ENCODE measurements at regions not wholly inside any gene's neighbourhood (a gene's known extent, or its start where the extent isn't known, plus 50 kb on each side); places are given as distances from the start of the nearest gene placed in this dataset.
"Not testable (repeated sequence)": the region's sequence is repeated elsewhere in the genome, so short reads cannot be mapped to it uniquely, and the experiment has no call there.

DNA sequence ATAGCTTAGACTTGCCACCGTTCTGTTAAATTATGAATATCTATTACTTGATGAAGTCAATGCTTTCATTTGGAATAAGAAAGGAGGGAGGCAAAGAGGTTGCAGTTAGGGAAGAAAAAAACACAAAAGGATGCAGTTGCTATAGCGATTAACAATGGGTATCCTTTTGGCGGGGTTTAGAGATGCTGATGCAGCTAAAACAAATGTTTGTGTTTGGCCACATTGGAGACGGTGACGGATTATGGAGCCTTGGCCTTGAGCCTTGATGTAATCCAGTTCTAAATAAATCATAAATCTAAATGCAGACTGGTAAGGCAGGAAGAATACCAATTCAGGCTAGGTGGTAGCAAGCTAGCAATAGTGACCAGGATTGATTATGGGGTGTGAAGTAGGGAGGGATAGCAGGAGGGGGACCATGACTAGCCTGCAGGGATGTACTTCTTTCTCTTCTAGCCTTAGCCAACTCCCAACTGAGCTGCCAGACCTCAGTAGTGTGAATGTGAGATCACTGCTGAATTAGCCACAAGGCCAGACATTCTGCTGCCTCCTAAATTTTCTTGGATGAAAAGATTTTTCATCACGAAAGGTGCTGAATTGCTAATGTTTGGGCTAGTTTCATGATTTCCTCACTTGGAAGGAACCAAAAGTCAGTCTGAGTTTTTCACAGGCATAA, 160.3 kb downstream of the TLR4 start:
- no peak for DNase-seq

DNA sequence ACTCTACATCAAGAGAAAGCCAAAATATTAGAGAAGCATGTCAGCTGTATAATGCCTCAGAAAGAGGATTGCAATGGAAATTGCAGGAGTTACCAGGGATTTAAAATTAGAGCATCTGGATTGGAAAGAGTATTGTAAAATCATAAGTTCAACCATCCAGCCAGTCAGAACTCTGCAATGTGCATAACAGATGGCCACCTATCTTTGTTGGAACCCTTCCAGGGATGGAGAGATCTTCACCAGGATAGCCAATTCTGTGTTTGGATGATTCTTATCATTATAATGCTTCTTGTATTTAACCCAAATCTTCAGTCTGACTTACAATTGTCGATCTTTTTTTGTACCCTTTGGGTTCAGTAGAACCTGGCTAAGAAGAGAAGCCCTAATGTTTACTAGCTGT, 164.4 kb downstream of the TLR4 start:
- DNase-seq, result no peak

DNA sequence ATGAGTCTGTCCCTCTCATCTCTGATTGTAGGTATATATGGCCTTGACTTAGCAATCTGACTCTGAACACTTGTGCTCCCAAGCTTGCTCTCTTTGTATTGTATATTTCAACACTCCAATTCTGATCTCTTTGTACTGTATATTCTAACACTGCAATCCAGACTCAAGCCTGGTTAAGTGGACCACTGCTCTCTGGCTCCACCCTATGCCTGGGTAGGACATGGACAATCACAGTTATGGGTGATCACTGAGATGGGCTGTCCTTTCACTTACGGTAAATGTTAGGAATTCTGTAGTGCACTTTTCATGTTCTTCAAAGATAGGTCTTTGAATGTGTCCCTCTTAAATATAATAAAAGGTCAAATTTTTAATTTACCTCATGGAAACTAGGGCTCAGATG, 165.1 kb downstream of the TLR4 start:
- DNase-seq, result no peak

DNA sequence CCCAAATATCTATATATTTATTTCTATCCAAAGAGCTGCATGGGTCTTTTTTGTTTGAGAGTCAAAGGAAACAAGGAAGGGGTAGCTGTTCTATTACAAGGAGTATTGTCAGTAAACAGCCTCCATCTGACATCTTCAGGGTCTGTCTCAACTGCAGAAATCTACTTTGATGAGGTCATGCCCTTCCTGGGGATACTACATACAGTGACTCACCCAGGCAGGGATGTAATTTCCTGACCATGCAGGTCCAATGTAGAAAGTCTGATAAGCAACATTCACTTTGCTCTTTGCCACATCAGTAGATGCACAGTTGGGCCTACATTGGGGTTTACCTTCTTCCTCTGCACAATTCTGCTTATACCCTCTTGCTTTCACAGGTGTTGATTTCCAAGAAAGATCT, 165.5 kb downstream of the TLR4 start:
- DNase-seq, result no peak

DNA sequence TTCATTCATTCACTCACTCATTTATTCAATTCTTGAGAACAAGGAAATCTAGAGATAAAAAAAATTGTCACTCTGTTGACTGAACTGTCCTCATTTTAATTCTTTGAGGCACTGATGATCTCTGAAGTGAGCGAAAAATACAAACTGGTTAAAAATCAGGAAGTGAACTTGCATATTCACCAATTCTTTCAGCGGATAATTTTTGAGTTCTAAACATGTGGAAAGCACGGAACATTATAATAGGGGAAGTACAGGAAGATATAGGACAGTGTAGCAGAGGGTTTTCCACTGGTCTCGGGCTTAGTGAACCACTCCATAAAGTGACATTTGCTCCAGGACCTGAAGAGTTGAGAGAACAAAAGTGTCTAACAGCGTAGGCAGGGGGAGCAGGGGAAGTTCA, 169.5 kb downstream of the TLR4 start:
- no peak for DNase-seq

DNA sequence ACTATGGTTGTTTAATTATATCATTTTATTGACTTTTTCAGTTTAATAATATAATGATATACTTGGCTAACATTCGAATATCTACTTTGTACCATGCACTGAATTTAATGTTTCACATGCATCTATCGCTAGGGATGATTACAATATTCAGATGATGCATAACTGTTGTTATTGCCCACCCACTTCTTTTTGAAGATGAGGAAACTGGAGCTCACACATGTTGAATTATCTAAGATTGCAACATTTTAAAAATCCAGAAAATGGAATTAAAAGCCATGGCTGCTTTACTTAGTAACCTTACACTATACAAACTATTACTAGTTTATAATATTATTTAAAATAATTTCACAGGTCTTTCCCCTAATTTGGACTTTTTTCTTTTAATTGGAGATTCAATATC, 171.7 kb downstream of the TLR4 start:
- no peak for DNase-seq

DNA sequence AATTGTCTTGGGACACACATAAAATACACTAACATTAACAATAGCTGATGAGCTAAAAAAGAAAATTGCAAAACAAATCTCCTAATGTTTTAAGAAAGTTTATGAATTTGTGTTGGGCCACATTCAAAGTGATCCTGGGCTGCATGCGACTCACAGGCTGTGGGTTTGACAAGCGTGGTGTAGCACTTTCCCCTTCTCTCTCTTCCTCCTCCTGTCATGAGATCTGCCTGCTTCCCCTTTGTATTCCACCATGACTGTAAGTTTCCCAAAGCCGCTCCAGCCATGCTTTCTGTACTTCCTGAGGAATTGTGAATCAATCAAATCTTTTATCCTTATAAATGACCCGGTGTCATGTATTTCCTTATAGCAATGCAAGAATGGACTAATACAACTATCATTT, 178.0 kb downstream of the TLR4 start:
- DNase-seq, result no peak

DNA sequence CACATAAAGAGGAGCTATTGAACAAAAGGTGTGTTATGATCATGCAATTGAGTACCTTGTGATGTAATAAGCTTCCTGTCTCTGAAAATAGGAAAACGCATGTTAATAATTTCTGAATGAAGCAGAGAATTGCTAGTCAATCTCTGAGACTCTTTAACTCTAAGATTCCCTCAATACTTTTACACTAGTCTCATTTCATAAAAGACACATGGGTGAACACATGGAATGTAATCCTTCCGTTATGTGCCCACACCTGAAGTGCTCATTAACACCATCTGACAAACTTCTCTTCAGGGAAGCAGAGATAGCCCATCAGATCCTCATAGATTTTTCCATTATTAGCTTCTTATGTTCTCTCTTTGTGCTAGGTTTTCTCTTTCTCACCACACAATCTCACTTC, 182.4 kb downstream of the TLR4 start:
- no peak for DNase-seq

DNA sequence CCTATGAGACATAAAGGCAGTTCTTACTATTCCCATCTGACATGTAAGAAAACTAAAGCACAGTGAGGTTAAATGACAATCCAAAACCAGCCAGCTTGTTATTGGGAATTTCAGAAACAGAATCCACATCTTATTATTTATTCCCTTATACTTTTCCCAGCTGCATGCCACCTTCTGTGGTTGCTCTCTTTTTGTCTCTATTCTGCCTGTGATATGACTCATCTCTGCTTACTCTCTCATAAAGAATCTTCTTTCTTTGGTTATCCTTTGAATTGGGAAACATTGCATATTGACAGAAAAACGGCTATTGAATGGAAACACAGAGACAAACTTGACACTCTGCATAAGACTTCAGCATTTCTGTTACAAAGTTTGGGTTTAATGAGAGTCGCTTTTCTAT, 183.2 kb downstream of the TLR4 start:
- no peak for DNase-seq

DNA sequence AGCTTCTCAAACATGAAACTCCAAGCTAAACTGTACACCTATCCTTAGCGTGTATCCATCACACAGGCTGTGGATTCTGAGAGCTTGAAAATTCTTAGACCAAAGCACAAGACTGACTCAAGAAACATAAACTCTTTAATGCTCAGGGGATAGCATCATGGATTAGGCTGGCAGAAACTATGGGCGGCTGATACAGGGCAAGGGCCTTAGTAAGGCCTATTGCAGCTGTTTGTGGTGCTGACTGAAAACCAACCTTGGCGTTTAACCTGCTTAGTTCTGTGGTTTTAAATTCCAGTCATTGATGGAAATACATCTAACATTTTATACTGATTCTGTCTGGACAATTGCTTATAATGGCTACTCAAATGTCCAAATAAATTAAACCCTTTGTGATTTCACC, 183.7 kb downstream of the TLR4 start:
- no peak for DNase-seq

DNA sequence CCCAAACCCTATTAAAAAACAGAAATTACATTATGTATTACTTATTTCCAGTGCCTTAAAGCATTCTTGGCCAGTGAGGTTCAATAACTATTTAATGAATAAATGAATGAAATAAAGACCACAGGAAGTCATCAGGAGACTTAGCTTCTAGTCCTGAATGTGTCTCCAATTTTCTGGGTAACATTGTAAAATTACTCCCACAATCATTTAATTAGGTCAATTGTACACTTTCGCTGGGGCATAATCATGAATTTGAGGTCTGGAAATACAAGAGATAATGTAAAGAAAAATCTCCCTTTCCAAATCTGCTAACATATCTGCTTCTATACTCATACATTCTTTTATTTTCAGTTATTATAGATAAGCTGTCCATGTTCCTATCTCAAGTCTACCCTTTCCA, 199.2 kb downstream of the TLR4 start:
- DNase-seq, result no peak

DNA sequence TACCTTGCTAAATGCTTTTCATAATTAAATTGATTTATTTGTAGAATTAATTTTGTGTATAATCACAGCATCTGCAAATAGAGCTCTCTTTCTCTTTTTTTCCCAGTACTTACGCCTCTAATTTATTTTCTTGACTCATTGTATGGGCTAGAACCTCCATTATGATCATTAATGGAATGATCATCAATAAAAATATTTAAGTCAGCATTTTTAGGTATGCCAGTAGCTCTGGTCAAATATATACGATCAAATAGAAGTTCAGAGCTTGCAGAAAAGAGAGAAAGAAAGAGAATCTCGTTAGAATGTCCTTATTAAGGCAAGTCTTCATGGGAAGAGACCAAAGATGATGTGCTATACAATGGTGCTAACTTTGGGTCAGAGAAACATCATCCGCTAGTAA, 202.6 kb downstream of the TLR4 start:
- no peak for DNase-seq

DNA sequence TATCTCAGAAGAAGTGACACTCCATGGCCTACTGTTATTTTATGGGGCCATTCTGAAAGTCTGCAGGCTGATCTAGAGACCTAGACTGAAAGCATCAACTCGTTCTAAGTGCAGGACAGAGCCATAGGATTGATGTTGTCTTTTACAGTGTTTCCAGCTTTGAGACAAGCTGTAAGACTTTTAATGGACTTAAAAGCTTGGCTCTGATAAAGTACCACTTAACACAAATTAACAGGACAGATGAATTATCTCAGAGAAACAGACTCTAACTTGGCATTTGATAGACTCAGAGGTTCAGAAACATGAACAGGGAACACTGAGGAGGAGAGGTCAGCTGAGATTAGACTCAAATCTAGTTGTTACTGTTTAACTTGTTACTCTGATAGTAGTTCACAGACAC, 203.2 kb downstream of the TLR4 start:
- DNase-seq, result no peak

DNA sequence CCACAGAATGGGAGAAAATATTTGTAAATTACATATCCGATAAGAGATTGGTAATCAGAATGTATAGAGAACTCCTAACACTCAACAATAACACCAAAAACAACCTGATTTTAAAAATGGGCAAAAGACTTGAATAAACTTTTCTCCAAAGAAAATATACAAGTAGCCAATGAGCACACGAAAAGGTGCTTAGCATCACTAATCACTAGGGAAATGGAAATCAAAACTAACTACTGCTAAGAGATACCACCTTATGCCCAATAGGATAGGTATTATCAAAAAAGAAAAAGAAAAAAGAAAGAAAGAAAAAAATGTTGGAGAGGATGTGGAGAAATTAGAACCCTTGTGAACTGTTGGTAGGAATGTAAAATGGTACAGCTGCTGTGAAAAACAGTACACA, 212.1 kb downstream of the TLR4 start:
- DNase-seq, result no peak

DNA sequence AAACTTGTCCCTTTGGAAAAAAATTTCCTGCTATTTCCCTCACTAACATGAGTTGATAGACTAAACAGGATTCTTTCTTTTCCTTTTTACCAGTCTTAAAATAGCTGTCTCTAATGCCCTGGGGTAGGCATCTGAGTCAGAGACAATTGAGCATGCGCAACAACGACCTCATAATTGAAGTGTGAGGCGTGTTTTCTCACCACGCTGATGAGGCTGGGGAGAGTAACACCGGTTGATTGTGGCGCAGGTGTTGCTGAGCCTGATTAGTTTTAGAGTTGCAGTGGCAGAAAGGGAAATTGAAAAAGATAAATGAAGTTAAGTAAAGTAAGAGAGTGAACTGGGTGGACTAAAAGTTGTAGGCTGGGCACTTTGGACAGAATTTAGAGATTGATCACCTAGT, 213.7 kb downstream of the TLR4 start:
- no peak for DNase-seq

DNA sequence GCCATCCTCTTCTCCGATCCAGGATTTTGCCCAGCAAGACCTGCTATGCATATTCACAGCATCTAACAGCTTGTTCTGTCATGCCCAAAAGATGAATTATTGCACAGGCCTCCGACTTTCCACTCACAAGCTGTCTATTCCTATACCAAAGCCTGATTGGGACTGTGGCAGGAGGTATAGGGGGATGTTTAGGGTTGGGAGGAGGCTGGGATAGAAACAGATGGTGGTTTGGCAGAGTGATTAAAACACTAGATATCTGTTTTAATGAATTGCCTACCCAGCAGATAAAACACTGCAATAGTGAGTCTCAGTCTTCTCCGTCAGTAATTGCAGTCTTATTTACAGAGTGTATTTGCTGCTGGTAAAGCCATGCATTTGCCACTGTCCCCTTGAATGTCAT, 215.3 kb downstream of the TLR4 start:
- no peak for DNase-seq

DNA sequence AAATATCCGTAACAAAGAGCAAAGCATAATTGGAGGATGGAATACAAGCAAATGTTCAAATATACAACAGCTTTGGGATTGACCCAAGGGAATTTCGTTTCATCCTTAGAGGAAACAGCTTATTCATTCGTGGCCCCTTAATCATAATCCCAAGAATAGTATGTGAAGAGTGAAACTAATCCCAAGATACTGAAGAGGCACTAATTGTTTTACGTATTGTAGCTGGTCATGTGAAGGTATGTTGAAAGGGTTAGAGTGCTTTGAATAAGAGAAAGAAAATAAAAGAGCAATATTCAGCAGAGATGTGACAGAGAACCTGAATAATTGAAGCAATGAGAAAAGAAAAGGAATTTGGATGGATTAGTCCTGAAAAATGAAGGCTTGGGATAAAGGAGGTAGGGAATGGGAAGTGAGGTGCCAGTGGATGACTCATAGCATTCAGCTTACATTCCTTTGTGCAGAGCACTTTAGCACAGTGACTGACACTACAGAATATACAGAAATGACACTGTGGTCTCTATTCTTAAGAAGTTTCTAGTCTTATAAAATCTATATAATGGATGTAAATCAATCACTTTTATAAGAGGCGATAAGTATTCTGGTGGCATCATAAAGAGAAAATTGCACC, 221.9 kb downstream of the TLR4 start:
- DNase-seq, result no peak

DNA sequence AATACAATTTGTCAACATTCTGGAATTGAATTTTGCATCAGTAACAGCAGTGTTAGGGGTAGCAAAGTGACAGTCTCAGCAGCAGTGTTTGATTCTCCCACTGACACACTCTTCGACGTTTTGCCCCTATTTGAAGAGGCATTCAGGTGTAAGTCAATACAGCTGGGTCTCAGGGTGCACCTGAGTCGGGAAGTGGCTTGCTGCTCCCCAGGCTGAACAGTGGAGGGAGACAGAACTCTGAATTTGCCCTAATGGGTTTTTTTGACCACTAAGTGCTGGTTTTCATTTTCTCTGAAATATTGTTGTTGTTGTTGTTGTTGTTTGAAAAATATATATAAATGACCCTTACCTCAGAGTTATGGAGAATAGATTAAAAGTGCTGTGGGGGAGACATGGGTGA, 223.2 kb downstream of the TLR4 start:
- no peak for DNase-seq

DNA sequence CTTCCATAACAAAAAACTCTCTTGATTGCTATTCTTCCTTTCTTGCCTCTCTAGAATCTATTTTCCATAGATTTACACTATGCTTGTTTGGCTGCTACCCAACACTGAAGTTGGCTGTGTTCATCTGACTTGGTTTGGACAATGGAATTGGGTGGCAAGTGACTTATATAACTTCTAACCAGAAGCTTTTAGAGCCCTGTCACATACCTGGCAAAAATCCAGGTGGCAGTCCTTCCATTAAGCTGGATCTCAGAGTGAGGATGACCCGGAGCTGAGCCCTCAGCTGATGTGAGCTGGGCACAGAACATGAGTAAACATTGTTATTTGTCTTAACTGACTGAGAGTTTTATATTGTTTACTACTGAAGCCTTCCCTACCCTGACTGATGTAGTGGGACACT, 225.7 kb downstream of the TLR4 start:
- DNase-seq, result no peak

DNA sequence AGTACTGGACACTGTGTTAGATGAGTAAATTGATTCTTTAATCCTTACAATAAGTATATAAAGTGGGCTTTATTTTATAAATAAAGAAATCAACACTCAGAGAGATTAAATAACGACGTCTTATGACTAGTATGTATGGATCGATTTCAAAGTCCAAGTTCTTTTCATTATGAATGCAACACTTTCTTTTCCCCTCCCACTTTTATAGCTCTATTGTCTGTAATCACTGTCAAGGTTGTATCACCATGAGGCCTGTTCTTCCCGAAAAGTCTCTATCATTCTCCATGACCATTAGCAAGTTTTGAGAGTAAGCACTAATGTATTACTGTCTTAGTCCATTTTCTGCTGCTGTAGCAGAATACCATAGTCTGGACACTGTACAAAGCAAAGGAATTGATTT, 228.4 kb downstream of the TLR4 start:
- no peak for DNase-seq

DNA sequence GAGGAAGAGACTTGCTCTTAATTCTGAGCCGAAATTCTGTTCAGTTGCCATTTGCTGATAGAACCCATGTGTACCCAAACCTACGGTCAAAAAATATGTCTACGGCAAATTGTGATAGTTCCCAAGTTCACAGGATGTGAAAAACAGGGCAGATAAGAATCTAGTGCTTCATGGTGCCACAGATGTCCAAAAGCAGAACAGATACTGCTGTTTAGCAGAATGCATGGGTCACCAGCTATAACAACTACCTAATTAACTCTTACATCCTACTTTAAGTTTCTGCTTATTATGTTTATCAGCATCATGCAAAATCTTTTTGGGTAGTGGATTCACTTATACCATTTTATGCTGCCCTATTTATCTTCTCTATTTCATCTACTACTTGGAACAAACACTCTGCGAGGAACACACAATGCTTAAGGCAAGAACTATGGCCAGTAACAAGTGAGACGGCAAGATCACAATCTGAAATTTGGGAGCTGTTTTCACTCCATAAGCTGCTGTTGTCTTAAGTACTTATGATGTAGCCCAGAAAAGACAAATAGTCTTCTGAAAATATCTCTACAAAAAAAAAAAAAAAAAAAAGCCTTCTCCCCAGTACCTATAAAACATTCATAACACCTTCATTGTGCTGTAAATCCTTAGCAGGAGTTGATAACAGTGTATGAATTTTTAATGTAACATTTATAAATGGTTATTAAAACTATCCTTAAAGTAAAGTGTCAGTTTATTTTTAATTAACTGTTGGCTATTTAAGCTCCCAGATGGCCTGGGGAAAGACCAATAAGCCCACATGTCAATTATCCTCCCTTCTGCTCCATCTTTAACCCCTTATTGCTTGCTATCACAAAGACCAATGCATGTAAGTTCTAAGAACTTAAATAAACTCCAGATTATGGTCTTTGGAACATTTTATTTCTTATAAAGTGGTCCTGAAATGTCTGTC, 232.3 kb downstream of the TLR4 start:
- DNase-seq, result no peak

DNA sequence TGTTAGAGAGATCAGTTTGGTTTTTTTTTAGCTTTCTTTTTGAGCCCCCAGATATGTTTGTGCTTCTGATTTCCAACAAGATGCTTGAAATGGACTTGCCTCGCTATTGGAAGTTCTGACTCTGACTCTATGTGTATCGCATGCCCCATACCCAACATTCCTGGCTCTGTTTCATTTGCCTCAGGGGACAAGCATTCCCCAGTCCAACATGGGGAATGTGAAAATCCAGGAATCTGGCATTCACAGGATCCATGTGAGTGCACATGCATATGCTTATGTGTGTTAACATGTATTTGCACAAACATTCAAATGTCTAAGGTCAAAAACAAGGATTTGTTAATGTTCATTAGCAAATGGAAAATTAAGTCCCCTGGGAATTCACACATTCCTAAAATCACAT, 233.9 kb downstream of the TLR4 start:
- DNase-seq, result no peak

DNA sequence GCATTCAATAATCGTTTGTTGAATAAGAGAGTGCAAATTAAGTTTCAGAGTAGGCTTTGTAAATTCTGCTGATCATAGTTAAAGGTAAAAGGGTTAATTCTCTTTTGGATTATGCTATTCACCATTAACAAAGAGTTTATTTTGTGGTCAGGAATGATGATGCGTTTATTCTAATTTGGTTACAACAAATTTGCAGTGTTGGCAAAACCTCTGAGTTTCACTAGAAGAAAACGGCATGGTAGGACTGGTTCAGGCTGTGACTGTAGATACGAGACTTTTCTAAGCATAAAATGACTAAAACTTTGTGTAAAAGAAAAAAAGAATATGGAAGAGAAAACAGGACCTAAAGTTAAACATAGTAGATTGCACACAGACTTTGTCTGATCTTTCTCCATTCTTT, 234.7 kb downstream of the TLR4 start:
- no peak for DNase-seq

DNA sequence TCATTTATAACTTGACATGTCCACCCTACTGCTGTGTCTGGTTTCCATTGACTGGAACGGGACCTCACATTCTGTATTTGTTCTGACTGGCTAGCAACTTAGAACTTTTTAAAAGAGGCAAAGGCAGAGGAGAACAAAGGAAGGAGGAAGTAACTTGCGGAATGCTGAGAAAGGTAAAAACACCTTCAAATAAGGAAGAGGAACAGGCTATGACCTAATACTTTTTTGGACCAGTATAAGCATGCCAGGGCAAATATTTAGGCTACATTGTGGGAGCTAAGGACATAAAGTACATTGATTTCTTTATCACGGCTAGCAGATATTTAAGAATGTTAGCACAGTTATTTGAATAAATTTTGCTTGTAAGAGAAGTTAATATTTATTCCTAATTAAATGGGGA, 240.5 kb downstream of the TLR4 start:
- not testable (repeated sequence) for DNase-seq
